ENCODE measurements at regions not wholly inside any gene's neighbourhood (a gene's known extent, or its start where the extent isn't known, plus 50 kb on each side); places are given as distances from the start of the nearest gene placed in this dataset.

DNA sequence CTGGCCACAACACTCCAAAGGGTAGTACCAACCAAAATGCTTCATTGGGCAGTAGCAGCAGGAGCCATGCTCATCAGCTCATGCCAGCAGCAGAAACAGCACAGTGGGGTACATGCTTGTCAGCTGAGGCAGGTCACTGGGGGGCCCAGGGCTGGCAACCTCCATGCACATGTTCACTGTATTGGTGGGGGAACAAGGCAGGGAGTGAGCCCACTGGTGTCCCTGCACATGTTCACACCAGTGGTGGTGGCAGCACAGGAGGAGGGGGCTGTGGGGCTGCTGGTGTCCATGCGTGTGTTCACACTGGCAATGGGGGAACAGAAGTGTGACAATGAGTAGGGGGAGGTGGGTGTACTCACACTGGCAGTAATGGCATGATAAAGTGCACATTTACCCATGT is 254.3 kb upstream of the KIF2A start:
- Histone ChIP-seq H3K4me3 (ENCODE audit: low read depth in 2 of 2, low read length in 1 of 2) (no peak overlapping the region), H3K36me3 (replicated peaks in 1 of 2; ENCODE audit: control insufficient read depth in 1 of 2, insufficient read depth in 2 of 2, low read length in 1 of 2) (no peaks in the 10 kb centered on the region), H3K9me2 (no peaks in the 10 kb centered on the region), H3F3A (replicated peaks; ENCODE audit: insufficient read depth) (no peaks in the 10 kb centered on the region), H3K9ac (no peak overlapping the region), H2AFZ (ENCODE audit: low read depth) (no peak overlapping the region), H3K9me3 (no peaks in the 10 kb centered on the region), H3K27ac (ENCODE audit: low read depth in 2 of 2, low read length in 1 of 2) (no peak overlapping the region), H3K27me3 (ENCODE audit: insufficient read depth) (no peaks in the 10 kb centered on the region), H3K4me1 (ENCODE audit: control insufficient read depth in 1 of 2, insufficient read depth in 2 of 2, low read depth in 1 of 2, low read length in 1 of 2) (no peaks in the 10 kb centered on the region), H4K20me1 (ENCODE audit: insufficient read depth) (no peaks in the 10 kb centered on the region), H3K4me2 (no peak overlapping the region), H3K79me2 (ENCODE audit: insufficient read depth) (no peaks in the 10 kb centered on the region)
- whole genome bisulfite sequencing (ENCODE audit: low lambda C conversion rate): 45% methylated on average over 1 of the region's 1 CpG
- CTCF ChIA-PET: no interaction called here
- POLR2A ChIA-PET: no interaction called here
- no peak for DNase-seq
- TF ChIP-seq MXI1 (IDR thresholded peaks at IDR 0.05; ENCODE audit: low read depth, low read length) (no peak), NFIC (IDR thresholded peaks at IDR 0.05; ENCODE audit: borderline replicate concordance) (no peak), JUND (IDR thresholded peaks at IDR 0.05) (no peak), RAD21 (IDR thresholded peaks at IDR 0.05; ENCODE audit: low read length) (no peak), SIN3A (IDR thresholded peaks at IDR 0.05; ENCODE audit: borderline replicate concordance, low read depth, low read length) (no peak), GATA2 (CRISPR knock-in tag; IDR thresholded peaks at IDR 0.05) (no peak), MEF2A (IDR thresholded peaks at IDR 0.05; ENCODE audit: borderline replicate concordance, low read depth) (no peak), ELF1 (IDR thresholded peaks at IDR 0.05) (no peak), RXRA (IDR thresholded peaks at IDR 0.05; ENCODE audit: borderline replicate concordance, low read depth) (no peak), NRF1 (IDR thresholded peaks at IDR 0.05; ENCODE audit: low read depth, low read length) (no peak), SMC3 (IDR thresholded peaks at IDR 0.05; ENCODE audit: low read depth, low read length) (no peak), FOXM1 (IDR thresholded peaks at IDR 0.05; ENCODE audit: low read depth) (no peak), GABPA (IDR thresholded peaks at IDR 0.05; ENCODE audit: low read depth) (no peak)
- TF ChIP-seq, protein P1, sequence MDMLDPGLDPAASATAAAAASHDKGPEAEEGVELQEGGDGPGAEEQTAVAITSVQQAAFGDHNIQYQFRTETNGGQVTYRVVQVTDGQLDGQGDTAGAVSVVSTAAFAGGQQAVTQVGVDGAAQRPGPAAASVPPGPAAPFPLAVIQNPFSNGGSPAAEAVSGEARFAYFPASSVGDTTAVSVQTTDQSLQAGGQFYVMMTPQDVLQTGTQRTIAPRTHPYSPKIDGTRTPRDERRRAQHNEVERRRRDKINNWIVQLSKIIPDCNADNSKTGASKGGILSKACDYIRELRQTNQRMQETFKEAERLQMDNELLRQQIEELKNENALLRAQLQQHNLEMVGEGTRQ (IDR thresholded peaks at IDR 0.05; ENCODE audit: borderline replicate concordance, low read depth, low read length): no peak
- TF ChIP-seq, protein P2, sequence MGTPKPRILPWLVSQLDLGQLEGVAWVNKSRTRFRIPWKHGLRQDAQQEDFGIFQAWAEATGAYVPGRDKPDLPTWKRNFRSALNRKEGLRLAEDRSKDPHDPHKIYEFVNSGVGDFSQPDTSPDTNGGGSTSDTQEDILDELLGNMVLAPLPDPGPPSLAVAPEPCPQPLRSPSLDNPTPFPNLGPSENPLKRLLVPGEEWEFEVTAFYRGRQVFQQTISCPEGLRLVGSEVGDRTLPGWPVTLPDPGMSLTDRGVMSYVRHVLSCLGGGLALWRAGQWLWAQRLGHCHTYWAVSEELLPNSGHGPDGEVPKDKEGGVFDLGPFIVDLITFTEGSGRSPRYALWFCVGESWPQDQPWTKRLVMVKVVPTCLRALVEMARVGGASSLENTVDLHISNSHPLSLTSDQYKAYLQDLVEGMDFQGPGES (IDR thresholded peaks at IDR 0.05; ENCODE audit: low read depth, low read length): no peak

DNA sequence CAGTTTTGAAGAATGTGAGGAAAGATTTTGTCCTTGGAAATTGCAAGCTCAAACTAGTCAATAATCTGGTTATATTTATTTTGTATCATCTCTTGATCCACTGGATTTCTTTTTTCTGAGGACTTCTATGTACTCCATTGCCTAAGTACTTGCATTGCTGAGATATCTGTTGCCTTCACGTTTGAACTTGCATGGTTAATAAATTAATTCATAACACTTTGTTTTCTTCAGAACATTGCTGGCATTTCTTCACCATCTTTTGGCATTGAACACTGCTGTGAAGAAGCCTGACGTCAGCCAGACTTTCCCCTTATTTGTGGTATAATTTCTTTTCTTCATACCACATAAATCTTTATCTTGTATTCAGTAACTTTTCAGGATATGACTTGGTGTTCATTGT is 246.0 kb upstream of the KIF2A start:
- CTCF ChIA-PET: no interaction called here
- H3K27ac ChIP-seq (ENCODE audit: low read depth in 2 of 2, low read length in 1 of 2): no peak overlapping the region
- H3K79me2 ChIP-seq (ENCODE audit: insufficient read depth): no peaks in the 10 kb centered on the region
- POLR2A ChIA-PET: no interaction called here
- H3K9me2 ChIP-seq: no peaks in the 10 kb centered on the region
- DNase-seq: no peak
- H3K4me2 ChIP-seq: no peak overlapping the region
- H4K20me1 ChIP-seq (ENCODE audit: insufficient read depth): no peaks in the 10 kb centered on the region
- WGBS (ENCODE audit: low lambda C conversion rate): 16% methylated on average over 2 of the region's 2 CpGs
- H3K36me3 ChIP-seq (replicated peaks in 1 of 2; ENCODE audit: control insufficient read depth in 1 of 2, insufficient read depth in 2 of 2, low read length in 1 of 2): no peaks in the 10 kb centered on the region
- no peaks in the 10 kb centered on the region for H3K9me3 ChIP-seq
- H2AFZ ChIP-seq (ENCODE audit: low read depth): no peak overlapping the region
- H3K4me1 ChIP-seq (ENCODE audit: control insufficient read depth in 1 of 2, insufficient read depth in 2 of 2, low read depth in 1 of 2, low read length in 1 of 2): no peaks in the 10 kb centered on the region
- no peak overlapping the region for H3K9ac ChIP-seq
- no peak overlapping the region for H3K4me3 ChIP-seq (ENCODE audit: low read depth in 2 of 2, low read length in 1 of 2)
- no peaks in the 10 kb centered on the region for H3F3A ChIP-seq (replicated peaks; ENCODE audit: insufficient read depth)
- H3K27me3 ChIP-seq (ENCODE audit: insufficient read depth): no peaks in the 10 kb centered on the region
- TF ChIP-seq RXRA (IDR thresholded peaks at IDR 0.05; ENCODE audit: borderline replicate concordance, low read depth) (no peak), NRF1 (IDR thresholded peaks at IDR 0.05; ENCODE audit: low read depth, low read length) (no peak), EZH2phosphoT487 (IDR thresholded peaks at IDR 0.05; ENCODE audit: borderline replicate concordance, low read depth) (no peak), JUND (IDR thresholded peaks at IDR 0.05) (no peak), MXI1 (IDR thresholded peaks at IDR 0.05; ENCODE audit: low read depth, low read length) (no peak), ELF1 (IDR thresholded peaks at IDR 0.05) (no peak), FOSL2 (IDR thresholded peaks at IDR 0.05; ENCODE audit: borderline replicate concordance, low read depth) (no peak), EP300 (IDR thresholded peaks at IDR 0.05; ENCODE audit: borderline replicate concordance in 1 of 2, low read depth in 1 of 2, low read length in 1 of 2) (no peak), SIN3A (IDR thresholded peaks at IDR 0.05; ENCODE audit: borderline replicate concordance, low read depth, low read length) (no peak)
- TF ChIP-seq, protein P1 (IDR thresholded peaks at IDR 0.05; ENCODE audit: borderline replicate concordance, low read depth, low read length): no peak
- TF ChIP-seq, protein P3, sequence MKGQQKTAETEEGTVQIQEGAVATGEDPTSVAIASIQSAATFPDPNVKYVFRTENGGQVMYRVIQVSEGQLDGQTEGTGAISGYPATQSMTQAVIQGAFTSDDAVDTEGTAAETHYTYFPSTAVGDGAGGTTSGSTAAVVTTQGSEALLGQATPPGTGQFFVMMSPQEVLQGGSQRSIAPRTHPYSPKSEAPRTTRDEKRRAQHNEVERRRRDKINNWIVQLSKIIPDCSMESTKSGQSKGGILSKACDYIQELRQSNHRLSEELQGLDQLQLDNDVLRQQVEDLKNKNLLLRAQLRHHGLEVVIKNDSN (IDR thresholded peaks at IDR 0.05; ENCODE audit: borderline replicate concordance, low read depth): no peak
- TF ChIP-seq, protein P4, sequence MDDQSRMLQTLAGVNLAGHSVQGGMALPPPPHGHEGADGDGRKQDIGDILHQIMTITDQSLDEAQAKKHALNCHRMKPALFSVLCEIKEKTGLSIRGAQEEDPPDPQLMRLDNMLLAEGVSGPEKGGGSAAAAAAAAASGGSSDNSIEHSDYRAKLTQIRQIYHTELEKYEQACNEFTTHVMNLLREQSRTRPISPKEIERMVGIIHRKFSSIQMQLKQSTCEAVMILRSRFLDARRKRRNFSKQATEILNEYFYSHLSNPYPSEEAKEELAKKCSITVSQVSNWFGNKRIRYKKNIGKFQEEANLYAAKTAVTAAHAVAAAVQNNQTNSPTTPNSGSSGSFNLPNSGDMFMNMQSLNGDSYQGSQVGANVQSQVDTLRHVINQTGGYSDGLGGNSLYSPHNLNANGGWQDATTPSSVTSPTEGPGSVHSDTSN (IDR thresholded peaks at IDR 0.05): no peak
